Glomerular visceral epithelial cell (primary cell): ENCODE measurements at regions not wholly inside any gene's neighbourhood (a gene's known extent, or its start where the extent isn't known, plus 50 kb on each side); places are given as distances from the start of the nearest gene placed in this dataset.

Source experiments
- DNase-seq: peaks from one replicate; pipeline ENCODE4 v3.0.0-alpha.2; 2016; ENCODE audit errors: extremely low spot score

DNA sequence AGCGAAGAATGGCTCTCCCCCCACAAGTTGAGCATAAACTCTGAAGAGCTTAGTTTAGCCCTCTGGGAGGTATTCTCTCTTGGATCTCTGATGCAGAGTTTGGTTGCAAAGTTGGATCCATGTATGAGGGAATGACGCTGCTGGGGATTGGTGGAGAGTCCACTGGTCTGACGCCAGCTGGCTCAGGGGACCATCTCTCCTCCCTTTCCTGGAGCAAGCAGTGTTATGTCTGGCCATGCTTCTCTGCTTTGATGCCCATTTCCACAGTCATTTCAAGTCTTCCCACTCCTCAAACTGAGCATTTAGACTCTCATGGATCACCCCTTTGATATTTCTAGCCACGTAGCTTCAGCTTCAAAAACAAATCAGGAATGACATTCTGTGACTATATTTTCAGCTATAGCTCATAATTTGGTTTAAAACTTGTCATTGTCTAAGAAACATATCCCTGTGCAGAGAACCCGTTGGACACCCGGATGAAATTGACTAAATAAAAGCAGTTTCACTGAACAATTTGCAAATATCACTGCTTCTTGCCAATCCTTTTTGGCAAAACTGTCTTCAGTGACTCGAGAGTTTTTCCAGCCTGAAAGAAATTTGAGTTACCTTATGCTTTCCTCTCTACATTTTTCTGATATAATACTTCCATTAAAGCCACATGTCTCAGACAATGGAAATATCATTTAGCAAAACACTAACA, 193.4 kb upstream of the CDH11 start:
- DNase-seq: no peak

DNA sequence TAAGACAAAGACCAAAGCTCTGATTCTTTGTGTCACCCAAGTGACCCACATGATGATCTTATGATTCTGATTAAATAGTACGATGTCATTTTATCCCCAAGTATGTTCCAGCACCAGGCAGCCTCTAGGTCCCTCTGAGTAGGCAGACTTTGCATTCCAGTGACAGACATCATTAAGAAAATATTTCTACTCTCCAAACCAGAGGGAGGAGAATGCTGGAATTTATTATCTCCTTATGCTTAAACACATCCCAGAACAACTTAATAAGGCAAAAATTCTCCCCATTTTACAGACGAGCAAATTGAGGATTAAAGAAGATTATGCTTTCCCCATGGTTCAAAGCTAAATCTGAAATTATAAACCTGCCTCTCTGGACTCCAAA, 192.8 kb upstream of the CDH11 start:
- no peak for DNase-seq

DNA sequence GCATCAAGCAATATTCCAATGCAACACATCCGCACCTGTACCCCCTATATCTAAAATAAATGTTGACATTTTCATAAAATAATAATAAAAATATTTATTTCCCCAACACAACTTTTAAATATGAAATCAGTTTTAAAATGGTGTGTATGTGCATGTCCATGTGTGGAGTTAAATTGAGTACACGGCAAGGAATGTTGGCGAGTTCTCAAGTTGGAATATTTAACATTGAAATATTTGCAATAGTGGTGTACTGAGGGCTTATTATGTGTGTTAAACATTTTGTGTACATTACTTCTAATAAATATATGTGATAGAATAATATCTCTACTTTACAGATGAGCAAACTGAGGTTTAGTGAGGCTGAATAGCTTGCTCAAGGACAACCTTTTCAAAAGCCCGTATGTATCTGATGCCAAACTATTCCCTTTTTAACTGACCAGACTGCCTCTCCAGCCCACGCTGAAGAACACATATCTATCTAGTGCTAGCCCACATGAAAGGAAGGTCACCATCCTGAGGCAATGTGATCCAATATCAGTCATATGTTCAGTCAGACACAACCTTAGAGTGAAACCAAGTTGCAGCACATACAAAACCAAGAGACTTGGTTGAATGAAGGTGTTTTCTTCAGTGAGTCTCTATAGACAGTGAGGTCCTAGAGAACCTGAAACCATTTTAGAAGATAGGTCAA, 192.2 kb upstream of the CDH11 start:
- no peak for DNase-seq

DNA sequence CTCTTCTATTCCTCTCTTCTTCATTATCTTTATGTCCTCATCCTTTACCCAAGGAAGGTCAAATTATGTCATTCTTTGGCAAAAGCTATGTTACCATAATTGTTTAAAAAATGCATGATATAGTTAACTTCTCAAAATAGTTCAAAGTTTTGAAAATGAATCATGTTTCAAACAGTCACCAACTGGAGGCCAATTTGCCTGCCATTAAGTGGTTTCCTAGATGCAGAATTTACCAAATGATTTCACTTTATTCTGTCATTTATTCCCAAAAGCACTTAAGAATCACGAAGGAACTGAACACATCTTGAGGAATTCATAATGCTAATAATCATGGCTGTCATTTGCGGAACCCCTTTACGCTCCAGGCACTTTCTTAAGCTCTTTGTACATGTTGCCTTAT, 190.9 kb upstream of the CDH11 start:
- DNase-seq: no peak

DNA sequence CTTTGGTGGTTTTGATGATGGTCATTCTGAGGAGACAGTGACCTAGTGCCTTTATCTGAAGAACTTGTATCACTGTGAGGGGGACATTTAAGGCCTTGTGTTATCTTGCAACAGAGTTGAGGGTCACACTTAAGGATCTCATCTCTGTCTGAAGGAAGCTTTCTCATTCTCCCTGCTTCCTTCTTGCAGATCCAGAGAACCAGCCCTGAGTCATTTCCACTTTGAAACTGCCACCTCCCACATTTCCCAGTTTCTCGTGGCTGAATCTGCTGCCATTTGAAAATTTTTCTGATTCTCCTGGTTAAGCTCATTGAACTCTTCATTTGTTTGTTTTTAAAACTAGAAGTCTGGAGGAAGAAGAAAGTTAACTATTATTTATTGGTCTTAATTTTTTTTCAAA, 190.2 kb upstream of the CDH11 start:
- peak; percentile 9 for DNase-seq

DNA sequence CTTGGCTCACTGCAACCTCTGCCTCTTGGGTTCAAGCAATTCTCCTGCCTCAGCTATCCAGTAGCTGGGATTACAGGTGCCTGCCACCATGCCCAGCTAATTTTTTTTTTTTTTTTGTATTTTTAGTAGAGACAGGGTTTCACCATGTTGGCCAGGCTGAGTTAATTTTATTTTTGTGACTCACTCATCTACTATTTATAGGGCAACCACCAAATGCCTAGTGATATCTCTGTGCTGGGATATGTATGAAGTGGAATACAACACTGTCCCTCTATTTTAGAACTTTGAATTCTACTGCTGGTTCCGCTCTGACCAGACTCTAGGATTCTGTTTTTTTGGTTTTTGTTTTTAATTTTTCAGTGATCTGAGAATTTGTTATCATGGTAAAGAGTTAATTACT, 188.6 kb upstream of the CDH11 start:
- DNase-seq: peak; percentile 46

DNA sequence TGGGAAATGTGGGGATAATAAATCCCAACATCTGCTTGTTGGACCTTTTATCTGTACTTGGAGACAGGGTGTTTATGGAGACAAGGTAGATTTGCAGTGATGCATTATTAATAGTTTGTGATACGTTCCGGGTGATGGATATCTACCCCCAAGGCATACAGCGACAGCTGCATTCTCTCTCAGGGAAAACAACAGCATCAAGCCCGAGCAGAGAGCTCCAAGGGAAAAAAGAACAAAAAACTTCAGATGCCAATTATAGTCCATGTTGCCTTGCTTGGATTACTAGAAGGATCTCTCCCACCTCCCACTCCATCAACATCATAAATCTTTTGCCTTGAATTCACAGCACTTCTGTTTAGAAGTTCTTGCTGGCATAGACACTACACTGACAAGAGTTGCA, 187.5 kb upstream of the CDH11 start:
- no peak for DNase-seq

DNA sequence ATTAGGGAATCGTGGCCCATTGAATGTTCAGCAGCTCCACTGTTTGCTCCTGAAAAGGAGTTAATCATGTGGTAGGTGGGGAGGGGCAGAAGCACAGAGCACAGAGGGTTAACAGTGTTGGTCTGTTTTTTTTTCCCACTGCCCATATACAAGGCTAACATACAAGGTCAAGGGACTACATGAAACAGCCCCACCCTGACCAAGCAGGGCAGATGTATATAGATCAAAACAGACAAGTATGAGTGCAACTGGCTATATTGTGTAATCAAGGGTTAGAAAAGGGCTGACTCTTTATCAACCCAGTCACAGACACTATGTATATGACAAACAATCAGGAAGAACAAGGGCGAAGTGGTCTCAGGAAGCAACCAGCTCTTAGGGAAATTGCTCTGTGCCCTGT, 186.6 kb upstream of the CDH11 start:
- no peak for DNase-seq

DNA sequence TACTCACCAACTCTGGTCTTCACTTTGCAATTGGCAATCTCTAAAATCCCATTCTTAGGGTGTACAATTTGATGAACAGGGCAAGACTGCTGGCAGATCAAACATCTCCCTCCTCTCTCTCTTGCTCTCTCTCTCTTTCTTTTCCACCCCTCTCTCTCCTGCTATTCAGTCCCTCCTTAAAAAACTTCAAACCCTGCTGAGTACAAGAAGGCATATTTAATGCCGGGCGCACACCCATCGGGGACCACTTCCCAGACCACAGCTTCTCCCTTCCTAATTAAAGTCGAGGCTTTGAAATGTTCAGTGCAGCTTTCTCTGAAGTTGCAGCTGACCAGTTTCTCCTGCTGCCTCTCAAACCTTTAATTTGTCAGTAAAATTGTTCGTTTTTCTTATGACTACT, 185.4 kb upstream of the CDH11 start:
- DNase-seq: no peak

DNA sequence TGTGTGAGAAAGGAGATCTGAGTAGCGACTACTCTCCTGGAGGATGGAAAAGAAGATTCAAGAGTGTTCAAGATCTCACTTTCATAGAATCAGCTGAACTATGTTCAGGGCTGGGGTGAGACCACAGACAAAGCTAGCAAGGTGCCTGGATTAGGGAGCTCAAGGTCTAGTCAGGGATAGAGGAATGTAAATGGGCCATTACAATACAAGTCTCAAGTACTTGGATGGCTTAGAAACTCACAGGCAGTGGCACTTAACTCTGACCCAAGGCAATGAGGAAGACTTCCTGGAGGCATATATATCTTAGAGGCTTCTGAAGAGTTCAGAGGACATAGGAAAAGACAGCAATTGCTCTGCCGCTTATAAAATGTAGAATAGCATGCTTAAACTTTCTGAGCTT, 184.9 kb upstream of the CDH11 start:
- DNase-seq: no peak

DNA sequence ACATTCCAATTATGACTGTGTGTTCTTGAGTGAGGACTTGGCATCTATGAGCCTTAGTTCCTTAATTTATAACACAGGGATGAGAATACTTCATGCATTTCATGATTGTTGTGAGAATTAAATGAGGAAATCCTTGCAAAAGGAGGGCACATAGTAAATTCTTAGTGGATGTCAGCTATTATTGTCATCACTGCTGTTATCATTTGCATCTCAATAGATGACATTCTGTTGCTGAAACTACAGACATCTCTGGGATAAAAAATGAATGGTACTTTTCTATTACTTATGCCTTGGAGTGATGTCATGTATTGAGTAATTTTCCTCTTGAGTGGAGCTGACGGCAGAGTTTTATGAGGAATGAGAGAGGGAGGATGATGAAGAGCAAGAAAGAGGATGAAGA, 184.4 kb upstream of the CDH11 start:
- DNase-seq: no peak

DNA sequence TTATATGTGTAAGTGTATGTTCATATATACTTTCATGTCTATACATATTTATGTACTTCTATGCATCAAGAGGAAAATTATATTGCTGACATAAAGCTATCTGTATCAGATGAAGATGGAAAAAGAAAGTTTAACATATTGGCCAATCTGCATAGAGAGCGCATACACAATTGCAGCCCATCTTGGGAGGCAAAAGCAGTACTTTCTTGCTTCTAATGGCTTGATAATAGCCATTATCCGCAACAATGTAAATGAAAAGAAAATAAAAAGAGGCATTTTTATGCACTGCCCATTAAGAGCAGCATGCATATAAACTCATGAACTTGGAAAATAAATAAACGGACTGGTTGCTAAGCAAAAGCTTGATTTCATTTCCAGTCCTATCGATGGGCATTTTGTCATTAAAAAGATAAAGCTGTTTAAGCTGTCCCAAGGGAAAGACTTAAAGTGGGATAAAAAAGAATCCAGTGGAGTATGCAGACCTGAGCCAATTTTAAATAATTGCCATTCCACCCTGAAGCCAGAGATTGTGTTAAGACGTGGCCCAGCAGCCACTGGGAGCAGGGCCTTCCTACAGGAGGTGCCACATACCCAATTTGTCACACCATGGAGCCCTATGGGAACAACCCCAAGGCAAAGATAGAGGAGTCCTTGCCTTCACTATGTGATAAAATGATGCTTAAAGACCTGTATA, 183.6 kb upstream of the CDH11 start:
- DNase-seq: no peak

DNA sequence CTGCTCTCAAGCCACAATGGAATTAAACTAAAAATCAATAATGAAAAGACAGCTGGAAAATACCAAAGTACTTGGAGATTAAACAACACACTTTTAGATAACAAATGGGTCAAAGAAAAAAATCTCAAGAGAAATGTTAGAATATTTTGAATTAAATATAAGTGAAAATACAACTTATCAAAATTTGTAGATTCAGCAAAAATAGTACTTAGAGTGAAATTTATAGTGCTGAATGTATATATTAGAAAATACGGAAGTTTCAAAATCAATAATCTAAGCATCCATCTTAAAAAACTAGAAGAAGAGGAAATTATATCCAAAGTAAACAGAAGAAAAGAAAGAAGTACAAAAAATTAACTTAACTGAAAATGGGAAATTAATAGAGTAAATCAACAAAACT, 179.2 kb upstream of the CDH11 start:
- no peak for DNase-seq

DNA sequence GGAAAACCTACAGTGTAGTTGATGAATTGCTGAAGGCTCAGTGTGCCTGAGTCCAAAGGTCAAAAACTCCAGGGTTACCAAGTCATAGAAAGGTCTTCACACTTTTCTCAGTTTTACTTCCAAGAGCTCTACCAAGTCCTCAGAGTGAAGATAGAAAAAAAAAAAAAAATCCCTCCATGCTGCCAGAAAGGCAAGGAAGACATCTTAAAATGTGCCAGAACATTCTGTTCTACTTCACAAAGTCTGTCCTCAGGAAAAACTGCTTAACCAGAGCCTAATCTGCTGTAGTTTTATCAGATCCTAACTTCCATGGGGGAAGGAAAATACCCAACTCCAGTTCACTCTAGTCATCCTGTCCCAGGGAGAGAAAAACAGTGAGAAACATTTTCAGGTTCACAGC, 175.6 kb upstream of the CDH11 start:
- no peak for DNase-seq

DNA sequence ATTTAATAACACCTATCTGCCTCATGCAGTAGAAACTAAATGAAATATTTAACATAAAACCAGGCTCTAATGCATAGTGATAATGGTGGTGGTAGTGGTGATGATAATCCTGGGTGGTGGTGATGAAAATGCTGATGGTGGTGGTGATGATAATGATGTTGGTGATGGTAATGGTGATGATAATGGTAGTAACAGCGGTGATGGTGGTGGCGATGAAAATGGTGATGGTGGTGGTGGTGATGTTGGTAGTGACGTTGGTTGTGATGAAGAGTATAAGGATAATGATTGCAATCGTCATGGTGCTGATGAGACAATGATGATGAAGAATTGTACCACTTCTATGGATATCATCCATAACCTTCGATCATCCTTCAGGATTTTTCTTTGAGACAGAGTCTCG, 173.7 kb upstream of the CDH11 start:
- DNase-seq: no peak

DNA sequence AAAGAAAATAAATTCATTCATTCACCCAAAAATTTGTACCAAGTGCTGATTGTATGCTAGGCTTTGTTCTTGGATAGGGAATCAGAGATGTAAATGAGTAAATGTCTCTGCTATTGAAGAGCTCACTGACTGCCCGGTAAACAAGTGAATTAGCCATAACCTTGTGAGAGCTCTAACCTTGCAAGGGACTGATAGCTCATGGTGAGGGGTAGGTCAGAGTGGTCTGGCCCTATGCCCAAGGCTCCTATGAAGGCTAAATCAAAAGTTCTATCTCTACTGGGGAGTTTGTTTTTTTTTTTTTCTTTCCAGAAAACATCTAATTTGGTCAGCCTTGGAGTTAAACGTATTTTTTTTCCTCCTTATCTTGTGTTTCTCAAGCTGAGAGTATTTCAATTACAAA, 172.8 kb upstream of the CDH11 start:
- DNase-seq: no peak

DNA sequence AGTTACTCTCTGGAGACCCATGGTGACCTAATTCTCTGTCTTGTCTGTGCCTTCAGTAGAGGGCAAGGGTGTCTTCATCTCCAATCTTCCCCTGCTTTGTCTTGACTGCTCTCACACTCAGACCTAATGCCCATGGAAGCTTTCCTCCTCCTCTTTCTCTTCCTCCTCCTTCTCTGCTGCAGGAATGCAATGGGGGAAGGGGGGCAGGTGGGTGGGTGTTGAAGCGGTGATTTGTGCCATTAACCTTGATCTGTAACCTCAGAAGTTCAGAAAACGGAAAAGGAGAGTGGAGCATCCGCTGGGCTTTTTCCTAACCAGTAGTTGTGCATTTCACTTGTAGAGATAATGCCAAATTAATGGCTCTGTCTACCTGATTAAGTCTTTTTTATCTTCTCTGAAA, 172.3 kb upstream of the CDH11 start:
- DNase-seq: no peak

DNA sequence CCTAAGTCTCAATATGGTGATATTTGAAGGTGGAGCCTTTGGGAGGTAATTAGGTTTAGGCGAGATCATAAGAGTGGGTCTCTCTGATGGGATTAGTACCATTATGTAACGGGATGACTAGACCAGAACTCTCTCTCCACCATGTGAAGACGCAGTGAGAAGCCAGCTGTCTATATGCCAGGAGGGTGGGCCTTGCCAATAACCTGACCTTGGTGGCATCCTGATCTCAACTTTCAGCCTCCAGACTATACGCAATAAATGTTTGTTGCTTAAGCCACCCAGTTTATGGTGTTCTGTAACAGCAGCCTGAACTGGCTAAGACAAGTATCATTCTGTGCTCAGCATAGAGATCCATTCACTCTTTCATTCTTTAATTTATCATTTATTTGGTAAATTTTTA, 167.2 kb upstream of the CDH11 start:
- no peak for DNase-seq

DNA sequence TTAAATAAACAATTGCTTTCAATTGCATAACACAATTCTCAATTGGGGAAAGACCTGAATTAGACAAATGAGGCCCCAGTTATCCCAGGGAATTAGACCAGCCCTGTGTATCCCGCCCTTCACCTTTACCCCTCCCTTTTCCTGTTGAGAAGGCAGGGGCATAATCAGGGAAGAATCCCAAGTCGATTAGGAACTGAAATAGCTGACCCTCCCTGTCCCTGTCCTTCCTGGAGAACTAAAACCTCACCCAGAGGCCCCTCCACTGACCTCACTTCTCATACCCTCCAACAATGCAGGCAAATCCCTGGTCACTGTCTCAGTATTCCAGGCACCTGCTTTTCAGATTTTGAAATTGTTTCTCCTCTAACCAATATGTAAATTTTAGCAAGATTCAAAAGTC, 165.4 kb upstream of the CDH11 start:
- no peak for DNase-seq

DNA sequence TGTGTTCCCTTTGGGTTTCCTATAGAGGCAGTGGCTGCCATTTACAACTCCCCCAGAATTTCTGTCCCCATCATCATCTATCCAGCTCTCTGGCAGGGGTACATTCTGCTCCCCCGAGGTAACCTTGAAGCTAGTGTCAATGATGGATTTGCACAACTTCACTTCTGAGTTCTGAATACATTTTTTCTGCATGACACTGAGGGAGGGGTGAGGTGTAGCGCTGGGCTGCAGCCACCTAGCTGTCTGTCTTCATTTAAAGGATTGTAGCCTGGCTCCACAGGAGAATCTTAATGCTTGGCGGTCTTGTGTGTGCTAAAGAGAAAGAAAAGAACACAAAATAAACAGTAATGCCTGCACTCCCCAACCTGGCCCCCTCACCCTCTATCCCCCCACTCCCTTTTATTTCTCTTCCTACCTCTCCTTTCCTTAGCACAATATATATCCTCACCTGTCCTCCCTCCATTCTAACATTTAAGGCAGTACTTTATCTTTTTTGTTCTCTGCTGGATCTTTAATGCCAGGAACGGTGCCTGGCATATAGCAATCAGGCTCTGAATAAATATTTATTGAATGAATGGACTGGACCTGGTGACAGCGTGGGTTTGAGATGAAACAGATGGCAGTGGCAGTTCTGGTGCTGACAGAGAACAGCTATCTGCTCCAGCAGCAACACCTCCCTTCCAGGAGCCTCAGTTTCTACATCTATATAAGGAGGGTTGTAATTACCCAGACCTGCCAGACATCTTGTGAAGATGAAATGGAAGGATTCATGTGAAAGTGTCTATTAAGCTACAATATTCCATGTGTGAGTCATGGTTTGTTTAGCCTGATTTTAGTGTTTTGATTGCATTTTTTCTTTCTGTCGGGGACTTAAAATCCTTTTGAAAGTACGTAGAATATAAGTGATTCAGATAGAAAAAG, 163.5 kb upstream of the CDH11 start:
- DNase-seq: no peak

DNA sequence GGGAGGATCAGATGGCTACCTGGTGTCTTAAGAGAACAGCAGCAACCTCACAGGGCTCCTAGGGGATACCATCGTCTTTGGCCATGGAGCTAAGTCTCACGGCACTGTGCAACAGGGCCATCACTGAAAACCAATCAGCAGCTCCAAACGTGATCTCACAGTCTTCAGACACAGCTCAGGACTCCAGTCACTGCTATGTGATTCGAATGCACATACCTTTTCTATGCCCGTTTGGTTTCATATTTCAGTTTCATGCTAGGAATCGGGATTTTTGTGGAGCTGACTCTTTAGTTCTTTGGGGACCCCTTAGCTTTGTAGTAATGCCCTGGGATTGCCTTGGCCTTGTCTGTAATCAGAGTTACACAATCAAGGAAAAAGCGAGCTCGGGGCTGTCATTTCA, 162.8 kb upstream of the CDH11 start:
- no peak for DNase-seq

DNA sequence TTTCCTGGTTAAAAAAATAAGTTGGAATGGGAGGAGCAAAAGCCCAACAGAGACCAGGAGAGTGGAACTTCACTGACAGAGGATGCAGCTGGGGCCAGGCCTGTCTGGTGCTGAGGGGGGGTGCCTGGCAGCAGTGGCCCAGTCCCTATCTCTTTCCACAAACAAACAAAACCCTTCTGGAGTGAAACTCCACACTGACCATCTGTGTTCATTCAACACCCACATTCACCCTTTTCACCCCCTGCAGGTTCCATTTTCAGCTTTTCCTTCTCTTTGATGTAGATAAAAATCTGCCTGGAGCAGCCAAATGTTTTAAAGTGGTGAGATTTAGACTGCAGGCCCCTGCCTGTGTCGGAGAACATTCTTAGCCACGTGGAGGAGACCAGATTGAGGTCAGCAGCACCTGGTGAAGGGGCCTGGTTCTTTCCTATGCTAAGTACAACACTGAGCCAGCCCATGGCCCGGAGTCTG, 161.4 kb upstream of the CDH11 start:
- no peak for DNase-seq
